PFSK-1 (cell line): ENCODE measurements at regions not wholly inside any gene's neighbourhood (a gene's known extent, or its start where the extent isn't known, plus 50 kb on each side); places are given as distances from the start of the nearest gene placed in this dataset.

Source experiments
- FOXP2 ChIP-seq: optimal IDR thresholded peaks from 2 replicates; pipeline ENCODE3; 2011; ENCODE audit warnings: borderline replicate concordance, control low read depth, inconsistent platforms; ENCODE audit not compliant: insufficient read depth; ENCODE audit errors: extremely low read length, extremely low read depth
- POLR2AphosphoS5 ChIP-seq: IDR thresholded peaks from 2 replicates; pipeline ENCODE4 v1.6.1; 2012; ENCODE audit warnings: low read depth, mild to moderate bottlenecking, control low read depth, low read length, moderate library complexity
- REST ChIP-seq, 2 experiments: IDR thresholded peaks; 2 replicates each; pipeline versions ENCODE4 v1.6.1 to v1.8.0; 2011 to 2012; ENCODE audit warnings: low read depth in 2 of 2, low read length in 2 of 2, control low read depth in 1 of 2, inconsistent platforms in 1 of 2, mild to moderate bottlenecking in 1 of 2, moderate library complexity in 1 of 2; ENCODE audit not compliant: insufficient read depth in 1 of 2
- SIN3A ChIP-seq: IDR thresholded peaks from 2 replicates; pipeline ENCODE4 v1.6.1; 2012; ENCODE audit warnings: mild to moderate bottlenecking, low read length, moderate library complexity, borderline replicate concordance; ENCODE audit not compliant: insufficient read depth
- TAF1 ChIP-seq: IDR thresholded peaks from 2 replicates; pipeline ENCODE4 v1.6.1; 2012; ENCODE audit warnings: low read length, control low read depth, borderline replicate concordance; ENCODE audit not compliant: insufficient read depth

- no peak for TF ChIP-seq REST (IDR thresholded peaks at IDR 0.05; ENCODE audit: insufficient read depth in 1 of 2, low read depth in 2 of 2, low read length in 2 of 2)
- no peak for TF ChIP-seq SIN3A
- TF ChIP-seq TAF1 = no peak
- TF ChIP-seq FOXP2 = no peak
- no peak for TF ChIP-seq POLR2AphosphoS5
These were observed 89.1 kb upstream of the PHACTR3 start for GRCh38 chr20:59515013-59515905.

GRCh38 chr20:59515906-59516209, 88.5 kb upstream of the PHACTR3 start:
- no peak for TF ChIP-seq TAF1
- TF ChIP-seq REST (IDR thresholded peaks at IDR 0.05; ENCODE audit: insufficient read depth in 1 of 2, low read depth in 2 of 2, low read length in 2 of 2) = no peak
- no peak for TF ChIP-seq SIN3A
- no peak for TF ChIP-seq POLR2AphosphoS5
- TF ChIP-seq FOXP2 = no peak

- TF ChIP-seq FOXP2 (no peak), REST (IDR thresholded peaks at IDR 0.05; ENCODE audit: insufficient read depth in 1 of 2, low read depth in 2 of 2, low read length in 2 of 2) (no peak), TAF1 (no peak), POLR2AphosphoS5 (no peak), SIN3A (no peak)
These were observed 85.2 kb upstream of the PHACTR3 start for GRCh38 chr20:59518881-59519706.

GRCh38 chr20:59519707-59520014, 84.7 kb upstream of the PHACTR3 start:
- no peak for TF ChIP-seq FOXP2
- no peak for TF ChIP-seq TAF1
- no peak for TF ChIP-seq SIN3A
- no peak for TF ChIP-seq POLR2AphosphoS5
- no peak for TF ChIP-seq REST (IDR thresholded peaks at IDR 0.05; ENCODE audit: insufficient read depth in 1 of 2, low read depth in 2 of 2, low read length in 2 of 2)
